ENCODE measurements at regions not wholly inside any gene's neighbourhood (a gene's known extent, or its start where the extent isn't known, plus 50 kb on each side); places are given as distances from the start of the nearest gene placed in this dataset.
A peak's percentile ranks its signal among the peaks of the same experiment; 100 is the strongest.

DNA sequence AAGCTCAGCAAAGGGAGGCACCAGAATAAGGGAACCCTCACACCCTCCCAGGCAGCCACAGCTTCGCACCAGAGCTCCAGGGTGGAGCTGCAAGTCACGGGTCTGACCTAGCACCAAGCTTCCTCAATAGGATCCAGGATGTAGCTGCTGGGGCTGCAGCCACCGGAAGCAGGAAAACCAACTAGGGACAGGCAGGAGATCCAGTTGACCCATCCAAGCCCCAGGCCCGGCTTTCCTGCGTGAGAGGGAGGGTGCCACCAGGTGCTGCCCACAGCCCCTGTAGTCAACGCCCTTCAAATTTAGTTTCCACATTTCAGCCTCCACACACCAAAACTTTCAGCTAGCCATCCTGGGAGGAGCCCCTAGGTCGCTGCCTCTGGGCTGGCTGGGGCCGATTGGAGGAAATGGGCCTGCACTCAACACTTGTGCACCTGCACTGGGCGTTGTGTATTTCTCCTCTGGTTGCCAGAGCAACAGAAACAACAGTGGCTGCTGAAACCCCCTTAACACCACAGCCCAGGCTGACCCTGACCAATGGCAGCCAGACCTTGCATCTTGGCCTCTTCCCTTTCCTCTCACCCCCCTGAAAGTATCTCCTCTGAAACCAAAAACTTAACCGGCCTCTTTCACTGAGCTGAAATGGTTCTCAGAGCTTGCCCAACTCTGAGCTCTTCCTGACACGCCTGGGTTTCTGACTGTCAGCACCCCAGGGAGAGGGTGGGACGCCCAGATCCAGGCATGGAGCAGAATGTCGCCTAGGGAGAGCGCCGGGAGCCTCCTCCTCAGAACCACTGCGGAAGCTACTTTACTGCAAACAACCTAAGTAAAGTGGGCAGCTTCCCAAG is 226.5 kb upstream of the MAP3K1 start:
- CTCF ChIA-PET, result no interaction called here
- TF ChIP-seq, protein P1, sequence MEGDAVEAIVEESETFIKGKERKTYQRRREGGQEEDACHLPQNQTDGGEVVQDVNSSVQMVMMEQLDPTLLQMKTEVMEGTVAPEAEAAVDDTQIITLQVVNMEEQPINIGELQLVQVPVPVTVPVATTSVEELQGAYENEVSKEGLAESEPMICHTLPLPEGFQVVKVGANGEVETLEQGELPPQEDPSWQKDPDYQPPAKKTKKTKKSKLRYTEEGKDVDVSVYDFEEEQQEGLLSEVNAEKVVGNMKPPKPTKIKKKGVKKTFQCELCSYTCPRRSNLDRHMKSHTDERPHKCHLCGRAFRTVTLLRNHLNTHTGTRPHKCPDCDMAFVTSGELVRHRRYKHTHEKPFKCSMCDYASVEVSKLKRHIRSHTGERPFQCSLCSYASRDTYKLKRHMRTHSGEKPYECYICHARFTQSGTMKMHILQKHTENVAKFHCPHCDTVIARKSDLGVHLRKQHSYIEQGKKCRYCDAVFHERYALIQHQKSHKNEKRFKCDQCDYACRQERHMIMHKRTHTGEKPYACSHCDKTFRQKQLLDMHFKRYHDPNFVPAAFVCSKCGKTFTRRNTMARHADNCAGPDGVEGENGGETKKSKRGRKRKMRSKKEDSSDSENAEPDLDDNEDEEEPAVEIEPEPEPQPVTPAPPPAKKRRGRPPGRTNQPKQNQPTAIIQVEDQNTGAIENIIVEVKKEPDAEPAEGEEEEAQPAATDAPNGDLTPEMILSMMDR (conservative IDR thresholded peaks at IDR 0.05; ENCODE audit: low read depth), result no peak
- DNase-seq (ENCODE audit: low spot score), result no peak
- no peak overlapping the region for H3K27ac ChIP-seq
- POLR2A ChIA-PET (ENCODE audit: low non-redundant PET), result no interaction called here

DNA sequence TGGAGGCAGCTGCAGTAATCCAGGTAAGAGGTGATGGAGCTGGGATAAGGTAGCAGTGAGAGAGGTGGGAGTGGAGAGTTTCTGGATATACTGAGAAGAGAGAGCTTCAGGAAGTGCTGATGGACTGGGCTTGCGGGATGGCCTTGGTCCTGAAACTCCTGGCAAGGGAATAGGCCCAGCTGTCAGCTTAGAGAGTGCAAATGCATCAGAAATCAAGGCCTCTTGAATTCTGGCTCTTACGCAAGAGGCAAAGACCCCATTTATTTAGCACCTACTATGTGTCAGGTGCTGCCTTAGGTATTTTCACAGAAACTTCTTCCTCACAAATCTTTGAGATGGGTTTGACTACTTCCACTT is 227.2 kb upstream of the MAP3K1 start:
- ChIA-PET POLR2A (ENCODE audit: low non-redundant PET) (no interaction called here), CTCF (no interaction called here)
- no peak overlapping the region for H3K27ac ChIP-seq
- TF ChIP-seq, protein P1 (conservative IDR thresholded peaks at IDR 0.05; ENCODE audit: low read depth), result no peak
- no peak for DNase-seq (ENCODE audit: low spot score)

DNA sequence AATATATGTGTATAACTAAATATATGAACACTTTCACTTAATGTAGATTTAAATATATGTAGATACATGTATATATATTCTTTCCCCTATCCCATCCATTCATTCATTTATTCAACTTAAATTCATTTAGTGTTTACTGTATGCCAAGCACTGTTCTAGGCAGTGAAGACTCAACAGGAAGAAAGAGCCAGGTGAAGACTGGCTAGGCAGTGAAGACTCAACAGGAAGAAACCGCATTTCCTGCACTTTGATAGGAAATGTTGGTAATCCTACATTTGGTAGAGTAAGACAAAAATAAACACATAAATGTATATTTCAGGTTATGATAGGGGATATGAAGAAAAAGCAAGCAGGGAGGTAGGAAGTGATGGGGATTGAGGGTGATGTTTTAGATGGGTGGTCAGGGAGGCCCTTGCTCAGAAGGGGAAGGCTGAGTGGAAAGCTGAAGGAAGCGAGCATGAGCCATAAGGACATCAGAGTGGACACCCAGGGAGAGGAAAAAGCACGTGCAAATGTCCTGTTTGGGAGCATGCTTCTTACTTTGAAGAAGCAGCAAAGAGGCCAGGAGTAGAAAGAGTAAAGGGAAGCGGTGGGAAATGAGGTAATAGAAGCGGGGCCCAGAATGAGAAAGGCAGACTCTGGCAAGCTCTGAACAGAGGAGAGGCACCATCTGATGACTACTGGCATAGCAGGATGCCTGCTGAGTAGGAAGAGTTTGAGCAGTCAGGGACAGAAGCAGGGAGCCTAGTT is 227.8 kb upstream of the MAP3K1 start:
- DNase-seq (ENCODE audit: low spot score), result no peak
- ChIA-PET POLR2A (ENCODE audit: low non-redundant PET) (no interaction called here), CTCF (interaction anchor here (0.6 kb wide), 1 partner anchor 22 kb away, joined by 3 read pairs; no protein-coding TSS in a partner anchor)
- H3K27ac ChIP-seq, result no peak overlapping the region
- TF ChIP-seq, protein P1 (conservative IDR thresholded peaks at IDR 0.05; ENCODE audit: low read depth), result no peak

GRCh38 chr5:56585999-56586691 is 229.2 kb upstream of the MAP3K1 start:
- peak overlapping the region; percentile 69 for H3K27ac ChIP-seq
- POLR2A ChIA-PET (ENCODE audit: low non-redundant PET), result no interaction called here
- CTCF ChIA-PET, result interaction anchor here (0.5 to 1.3 kb wide), 5 partner anchors 16 to 650 kb away, joined by 3 to 5 read pairs (median 4); no protein-coding TSS in a partner anchor
- TF ChIP-seq, protein P1 (conservative IDR thresholded peaks at IDR 0.05; ENCODE audit: low read depth), result no peak
- DNase-seq (ENCODE audit: low spot score), result no peak

DNA sequence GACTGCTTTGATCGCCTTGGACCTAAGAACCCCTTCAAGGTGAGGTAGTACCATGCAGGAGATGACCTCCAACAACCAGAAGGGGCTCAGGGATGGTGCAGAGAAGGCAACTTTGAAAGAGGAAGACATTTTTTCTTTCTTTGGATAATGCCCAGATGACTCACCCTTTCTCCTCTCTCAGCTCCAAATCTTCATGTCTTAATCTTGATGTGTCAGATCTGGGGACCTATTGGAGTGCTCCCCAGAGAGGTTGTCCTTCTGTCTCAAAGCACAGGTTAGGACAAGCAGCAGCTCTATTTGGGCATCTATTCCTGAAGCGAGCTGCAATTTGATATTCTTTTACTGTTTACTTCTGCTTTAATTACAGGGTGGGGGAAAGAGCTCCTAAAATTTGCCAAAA is 229.9 kb upstream of the MAP3K1 start:
- H3K27ac ChIP-seq, result peak overlapping the region; percentile 69; the same call in 1 of the 2 replicates
- CTCF ChIA-PET, result interaction anchor here (0.5 to 1.3 kb wide), 7 partner anchors 15 to 649 kb away, joined by 3 to 5 read pairs (median 3); no protein-coding TSS in a partner anchor
- DNase-seq (ENCODE audit: low spot score), result peak; percentile 67
- POLR2A ChIA-PET (ENCODE audit: low non-redundant PET), result no interaction called here
- TF ChIP-seq, protein P1 (conservative IDR thresholded peaks at IDR 0.05; ENCODE audit: low read depth), result no peak

- H3K27ac ChIP-seq, result no peak overlapping the region
- TF ChIP-seq, protein P1 (conservative IDR thresholded peaks at IDR 0.05; ENCODE audit: low read depth), result no peak
- DNase-seq (ENCODE audit: low spot score), result no peak
- ChIA-PET CTCF (no interaction called here), POLR2A (ENCODE audit: low non-redundant PET) (no interaction called here)
Measured at GRCh38 chr5:56581426-56581825, 233.9 kb upstream of the MAP3K1 start.

Data from RWPE1 (cell line).